CD14-positive monocyte (primary cell): ENCODE measurements at regions not wholly inside any gene's neighbourhood (a gene's known extent, or its start where the extent isn't known, plus 50 kb on each side); places are given as distances from the start of the nearest gene placed in this dataset.

Experiments
- DNase-seq, 3 donors: peaks; one replicate each; pipeline ENCODE4 v3.0.0-alpha.2; 2011 to 2022
- H2AFZ ChIP-seq: 2 replicates; pipeline ENCODE4 v1.6.0; 2012; ENCODE audit warnings: mild to moderate bottlenecking, low read depth, low read length, inconsistent platforms; ENCODE audit not compliant: insufficient read depth, poor library complexity, severe bottlenecking
- H3K27ac ChIP-seq, 2 donors: 1 replicate in 1 of 2; 2 replicates in 1 of 2; pipeline ENCODE4 v1.5.1; 2012 to 2013; ENCODE audit warnings: low read length in 2 of 2, control low read depth in 1 of 2, inconsistent platforms in 1 of 2, low read depth in 1 of 2, mild to moderate bottlenecking in 1 of 2
- H3K27me3 ChIP-seq, 2 donors: one replicate each; pipeline versions ENCODE4 v1.6.0 to v1.6.1; 2011 to 2013; ENCODE audit warnings: low read length in 2 of 2; ENCODE audit not compliant: control insufficient read depth in 2 of 2, insufficient read depth in 2 of 2
- H3K36me3 ChIP-seq, 2 donors: replicated peaks in 1 of 2; 1 replicate in 1 of 2; 2 replicates in 1 of 2; pipeline versions ENCODE4 v1.5.1 to v1.6.1; 2012 to 2013; ENCODE audit warnings: low read length in 2 of 2, control low read depth in 1 of 2, inconsistent platforms in 1 of 2, mild to moderate bottlenecking in 1 of 2; ENCODE audit not compliant: insufficient read depth in 2 of 2, control insufficient read depth in 1 of 2
- H3K4me1 ChIP-seq, 2 donors: 1 replicate in 1 of 2; 2 replicates in 1 of 2; pipeline versions ENCODE4 v1.5.1 to v1.6.1; 2012 to 2013; ENCODE audit warnings: low read length in 2 of 2, control low read depth in 1 of 2, inconsistent platforms in 1 of 2, mild to moderate bottlenecking in 1 of 2, moderate library complexity in 1 of 2; ENCODE audit not compliant: insufficient read depth in 2 of 2, control insufficient read depth in 1 of 2
- H3K4me2 ChIP-seq: replicated peaks from 2 replicates; pipeline ENCODE3; 2012; ENCODE audit warnings: low read length, moderate library complexity, mild to moderate bottlenecking; ENCODE audit not compliant: poor library complexity, severe bottlenecking; ENCODE audit errors: extremely low read depth
- H3K4me3 ChIP-seq, 3 experiments: fragments of 200-600 bp in 1 of 3; sonication (generic) in 1 of 3; replicated peaks in 1 of 3; 1 replicate in 2 of 3; 2 replicates in 1 of 3; pipeline ENCODE4 v1.5.1; 2011 to 2013; ENCODE audit warnings: low read length in 3 of 3, mild to moderate bottlenecking in 3 of 3, control low read depth in 2 of 3, low read depth in 2 of 3, inconsistent platforms in 1 of 3, moderate library complexity in 1 of 3
- H3K79me2 ChIP-seq: 2 replicates; pipeline ENCODE4 v1.6.0; 2012; ENCODE audit warnings: mild to moderate bottlenecking, control low read depth, inconsistent platforms, low read length, moderate library complexity; ENCODE audit not compliant: insufficient read depth
- H3K9ac ChIP-seq: 2 replicates; pipeline ENCODE4 v1.6.0; 2017; ENCODE audit warnings: low read length, mild to moderate bottlenecking; ENCODE audit not compliant: insufficient read depth, poor library complexity, severe bottlenecking
- H3K9me3 ChIP-seq, 2 donors: replicated peaks in 1 of 2; 1 replicate in 1 of 2; 2 replicates in 1 of 2; pipeline versions ENCODE4 v1.5.1 to v1.6.1; 2012 to 2013; ENCODE audit warnings: low read length in 2 of 2, control low read depth in 1 of 2; ENCODE audit not compliant: control insufficient read depth in 1 of 2, insufficient read depth in 1 of 2
- H4K20me1 ChIP-seq: 2 replicates; pipeline ENCODE4 v1.6.0; 2012; ENCODE audit warnings: mild to moderate bottlenecking, low read length, control low read depth, moderate library complexity; ENCODE audit not compliant: insufficient read depth
- H3K27ac Mint-ChIP-seq, 7 donors: one replicate each; pipeline ENCODE4 v1.8.0; 2020; ENCODE audit warnings: mild to moderate bottlenecking in 7 of 7, mixed read lengths in 7 of 7, moderate library complexity in 6 of 7, inconsistent platforms in 2 of 7
- H3K27me3 Mint-ChIP-seq, 3 donors: one replicate each; pipeline ENCODE4 v1.8.0; 2021 to 2022; ENCODE audit warnings: low read depth in 3 of 3, mild to moderate bottlenecking in 3 of 3, mixed read lengths in 3 of 3, moderate library complexity in 3 of 3, inconsistent platforms in 1 of 3
- H3K36me3 Mint-ChIP-seq, 2 donors: one replicate each; pipeline ENCODE4 v1.8.0; 2020; ENCODE audit warnings: mixed read lengths in 2 of 2, inconsistent platforms in 1 of 2, mild to moderate bottlenecking in 1 of 2
- H3K4me1 Mint-ChIP-seq: one replicate; pipeline ENCODE4 v1.8.0; 2020; ENCODE audit warnings: mild to moderate bottlenecking, mixed read lengths
- H3K4me3 Mint-ChIP-seq, 2 donors: one replicate each; pipeline ENCODE4 v1.8.0; 2020; ENCODE audit warnings: mild to moderate bottlenecking in 2 of 2, mixed read lengths in 2 of 2, moderate library complexity in 1 of 2
- H3K9me3 Mint-ChIP-seq, 7 donors: one replicate each; pipeline ENCODE4 v1.8.0; 2020 to 2022; ENCODE audit warnings: mixed read lengths in 7 of 7, mild to moderate bottlenecking in 6 of 7, moderate library complexity in 6 of 7, inconsistent platforms in 2 of 7
- CTCF ChIP-seq: fragments of 200-600 bp; IDR thresholded peaks from one replicate; pipeline ENCODE4 v1.8.0; 2022; ENCODE audit warnings: antibody characterized with exemption, mild to moderate bottlenecking
- WGBS: methylation state at CpG from one replicate; pipeline ENCODE4 v1.1.5; 2013; ENCODE audit warnings: missing lambda C conversion rate; ENCODE audit not compliant: insufficient coverage; 5-methylcytosine and 5-hydroxymethylcytosine counted together
- intact Hi-C, 2 donors: fragments of 100-400 bp; cut with micrococcal nuclease; formaldehyde crosslinking; loops; one replicate each; pipeline versions ENCODE4 v1.15.0 to v1.15.1; 2023

DNA sequence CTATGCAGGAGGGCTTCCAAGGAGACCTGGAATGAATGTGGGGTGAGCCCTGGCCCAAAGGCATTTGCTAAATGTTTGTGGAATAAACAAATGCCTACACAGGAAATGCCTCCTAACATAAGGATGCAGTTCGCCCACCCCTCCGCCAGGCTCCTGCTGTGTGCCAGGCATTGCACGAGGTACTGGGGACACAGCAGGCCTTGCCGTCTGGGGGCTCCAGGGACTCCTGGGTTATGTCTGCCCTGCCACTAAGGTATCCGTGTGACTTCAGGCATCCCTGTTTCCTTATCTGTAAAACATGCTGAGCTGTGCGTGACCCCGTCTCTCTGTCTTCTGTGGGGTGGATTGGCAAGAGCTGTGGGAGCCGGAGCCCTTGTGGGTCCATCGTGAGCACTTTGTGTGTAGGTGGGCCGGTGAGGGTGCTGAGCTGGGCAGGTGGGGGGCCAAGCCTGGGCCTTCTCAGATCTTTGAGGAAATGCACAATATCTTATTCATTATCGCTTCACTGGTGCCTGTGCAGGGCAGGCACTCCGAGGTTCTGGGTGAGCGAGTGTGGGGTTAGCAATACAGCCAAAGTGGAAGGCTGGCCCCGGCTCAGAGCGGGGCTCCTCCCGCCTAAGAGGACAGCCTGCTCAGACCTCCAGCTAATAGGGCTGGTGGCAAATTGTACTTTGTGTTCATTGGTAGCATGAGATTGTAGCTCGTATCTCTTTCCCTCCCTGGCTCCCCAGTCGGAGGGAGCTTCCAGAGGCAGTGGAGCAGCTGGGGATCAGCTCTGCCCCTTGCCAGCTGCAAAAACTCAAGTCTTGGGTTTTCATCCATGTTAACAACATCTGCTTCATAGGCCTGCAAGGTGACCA, 126.8 kb downstream of the GLI2 start:
- Mint-ChIP-seq H3K27me3 (peaks cover 17 to 23% (median 19%) of the 10 kb centered on the region in 3 donors), H3K4me1 (no peaks in the 10 kb centered on the region), H3K27ac (no peak overlapping the region), H3K9me3 (peaks cover 0 to under 1% (median 0%) of the 10 kb centered on the region in 7 donors), H3K4me3 (no peak overlapping the region), H3K36me3 (no peaks in the 10 kb centered on the region)
- 89% methylated on average over 16 of the region's 18 CpGs for WGBS
- no peak overlapping the region for H2AFZ ChIP-seq
- no peak overlapping the region for H3K9ac ChIP-seq
- no peaks in the 10 kb centered on the region for H4K20me1 ChIP-seq
- no peak for DNase-seq
- H3K4me2 ChIP-seq = no peak overlapping the region
- H3K4me1 ChIP-seq = no peaks in the 10 kb centered on the region
- H3K79me2 ChIP-seq = no peaks in the 10 kb centered on the region
- no peak overlapping the region for H3K27ac ChIP-seq
- H3K9me3 ChIP-seq = no peaks in the 10 kb centered on the region
- no peak for TF ChIP-seq CTCF
- H3K27me3 ChIP-seq = peaks cover 2 to 13% of the 10 kb centered on the region in 2 donors
- no peaks in the 10 kb centered on the region for H3K36me3 ChIP-seq
- intact Hi-C loops = no loop called here
- H3K4me3 ChIP-seq = no peak overlapping the region

DNA sequence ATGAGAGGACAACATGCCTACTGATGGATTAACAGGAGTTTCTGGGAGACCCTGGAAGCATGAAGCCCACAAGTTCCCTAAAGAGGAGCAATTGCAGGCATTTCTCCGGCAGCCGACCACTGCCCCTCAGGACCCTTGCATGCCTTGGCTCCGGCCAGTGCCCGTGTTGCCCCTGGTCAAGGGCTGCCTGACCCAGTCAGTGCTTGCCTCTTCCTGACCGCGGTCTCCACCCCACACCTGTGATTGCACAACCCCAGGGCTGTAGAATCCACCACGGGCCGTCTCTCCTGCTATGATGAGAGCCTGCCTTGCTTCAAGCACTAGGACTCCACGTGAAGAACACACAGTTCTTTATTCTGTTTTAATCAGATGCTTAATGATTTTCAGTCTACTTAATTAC, 127.5 kb downstream of the GLI2 start:
- no peak overlapping the region for H3K27ac Mint-ChIP-seq
- Histone ChIP-seq H3K79me2 (no peaks in the 10 kb centered on the region), H3K27ac (no peak overlapping the region), H3K4me2 (no peak overlapping the region), H3K9me3 (no peaks in the 10 kb centered on the region), H3K27me3 (peaks cover 8 to 20% of the 10 kb centered on the region in 2 donors), H3K4me3 (no peak overlapping the region), H3K36me3 (no peaks in the 10 kb centered on the region), H3K9ac (no peak overlapping the region), H4K20me1 (no peaks in the 10 kb centered on the region), H2AFZ (no peak overlapping the region), H3K4me1 (no peaks in the 10 kb centered on the region)
- no peaks in the 10 kb centered on the region for H3K36me3 Mint-ChIP-seq
- WGBS = 86% methylated on average over 7 of the region's 9 CpGs
- DNase-seq = no peak
- peaks cover 0 to 4% (median 0%) of the 10 kb centered on the region in 7 donors for H3K9me3 Mint-ChIP-seq
- intact Hi-C loops = no loop called here
- H3K4me3 Mint-ChIP-seq = no peak overlapping the region
- no peaks in the 10 kb centered on the region for H3K4me1 Mint-ChIP-seq
- TF ChIP-seq CTCF = no peak
- peaks cover 24 to 30% (median 26%) of the 10 kb centered on the region in 3 donors for H3K27me3 Mint-ChIP-seq
